OCI-LY1 (cell line): ENCODE measurements at regions not wholly inside any gene's neighbourhood (a gene's known extent, or its start where the extent isn't known, plus 50 kb on each side); places are given as distances from the start of the nearest gene placed in this dataset.

Experiments
- EZH2 ChIP-seq: fragments of 200-600 bp; sonication (generic), shearing (Covaris generic); IDR thresholded peaks from 2 replicates; pipeline ENCODE4 v1.8.0; 2017; ENCODE audit warnings: borderline replicate concordance, mixed run types, mild to moderate bottlenecking, antibody characterized with exemption, low read length, moderate library complexity, mixed read lengths
- TF ChIP-seq, protein P1 (sequence below): fragments of 200-600 bp; sonication (generic), shearing (Covaris generic); IDR thresholded peaks from 2 replicates; pipeline ENCODE4 v1.5.1; 2017; ENCODE audit warnings: mild to moderate bottlenecking, antibody characterized with exemption, low read length, moderate library complexity, mixed read lengths

DNA sequence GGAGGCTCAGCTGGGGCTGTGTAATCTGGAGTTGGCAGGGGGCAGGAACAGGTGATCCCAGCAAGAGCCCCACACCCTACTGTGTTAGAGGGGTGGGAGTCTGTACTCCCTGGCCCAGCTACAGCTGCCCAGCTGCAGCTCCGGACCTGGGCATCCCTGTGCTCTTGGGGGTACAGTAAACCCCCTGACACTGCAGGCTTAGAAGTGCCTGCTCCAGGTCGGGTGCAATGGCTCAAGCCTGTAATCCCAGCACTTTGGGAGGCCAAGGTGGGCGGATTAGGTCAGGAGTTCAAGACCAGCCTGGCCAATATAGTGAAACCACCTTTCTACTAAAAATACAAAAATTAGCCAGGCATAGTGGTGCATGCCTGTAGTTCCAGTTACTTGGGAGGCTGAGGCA, 1228.6 kb upstream of the EYS start:
- TF ChIP-seq, protein P1, sequence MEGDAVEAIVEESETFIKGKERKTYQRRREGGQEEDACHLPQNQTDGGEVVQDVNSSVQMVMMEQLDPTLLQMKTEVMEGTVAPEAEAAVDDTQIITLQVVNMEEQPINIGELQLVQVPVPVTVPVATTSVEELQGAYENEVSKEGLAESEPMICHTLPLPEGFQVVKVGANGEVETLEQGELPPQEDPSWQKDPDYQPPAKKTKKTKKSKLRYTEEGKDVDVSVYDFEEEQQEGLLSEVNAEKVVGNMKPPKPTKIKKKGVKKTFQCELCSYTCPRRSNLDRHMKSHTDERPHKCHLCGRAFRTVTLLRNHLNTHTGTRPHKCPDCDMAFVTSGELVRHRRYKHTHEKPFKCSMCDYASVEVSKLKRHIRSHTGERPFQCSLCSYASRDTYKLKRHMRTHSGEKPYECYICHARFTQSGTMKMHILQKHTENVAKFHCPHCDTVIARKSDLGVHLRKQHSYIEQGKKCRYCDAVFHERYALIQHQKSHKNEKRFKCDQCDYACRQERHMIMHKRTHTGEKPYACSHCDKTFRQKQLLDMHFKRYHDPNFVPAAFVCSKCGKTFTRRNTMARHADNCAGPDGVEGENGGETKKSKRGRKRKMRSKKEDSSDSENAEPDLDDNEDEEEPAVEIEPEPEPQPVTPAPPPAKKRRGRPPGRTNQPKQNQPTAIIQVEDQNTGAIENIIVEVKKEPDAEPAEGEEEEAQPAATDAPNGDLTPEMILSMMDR, result no peak
- TF ChIP-seq EZH2, result no peak
